Cardiac muscle cell (in vitro differentiated cells and primary cell): ENCODE measurements at regions not wholly inside any gene's neighbourhood (a gene's known extent, or its start where the extent isn't known, plus 50 kb on each side); places are given as distances from the start of the nearest gene placed in this dataset.
"Not testable (repeated sequence)": the region's sequence is repeated elsewhere in the genome, so short reads cannot be mapped to it uniquely, and the experiment has no call there.

Experiments used
- DNase-seq, 2 donors: peaks; one replicate each; pipeline versions ENCODE4 v3.0.0 to v3.0.0-alpha.2; 2010 to 2017; ENCODE audit warnings: low read depth in 1 of 2, low spot score in 1 of 2
- H3K27ac ChIP-seq: fragments of 200-600 bp; sonication (generic); 2 replicates; pipeline ENCODE4 v1.5.1; 2016
- H3K27me3 ChIP-seq: fragments of 200-600 bp; sonication (generic); 2 replicates; pipeline ENCODE4 v1.6.0; 2016; ENCODE audit warnings: control low read depth
- H3K36me3 ChIP-seq: fragments of 200-600 bp; sonication (generic); 2 replicates; pipeline ENCODE4 v1.5.1; 2016; ENCODE audit warnings: control low read depth
- H3K4me1 ChIP-seq: fragments of 200-600 bp; sonication (generic); 2 replicates; pipeline ENCODE4 v1.8.1; 2017; ENCODE audit warnings: low read depth, mild to moderate bottlenecking, mixed run types
- H3K4me3 ChIP-seq: fragments of 200-600 bp; sonication (generic); 2 replicates; pipeline ENCODE4 v1.5.1; 2016; ENCODE audit warnings: mild to moderate bottlenecking
- H3K9me3 ChIP-seq: fragments of 200-600 bp; sonication (generic); 2 replicates; pipeline ENCODE4 v1.5.1; 2017; ENCODE audit warnings: low read depth, mild to moderate bottlenecking, control low read depth
- CTCF ChIP-seq: IDR thresholded peaks from 2 replicates; pipeline ENCODE4 v1.5.1; 2012; ENCODE audit warnings: low read depth, mild to moderate bottlenecking, low read length

- Histone ChIP-seq H3K27ac (no peak overlapping the region), H3K27me3 (no peaks in the 10 kb centered on the region), H3K4me1 (no peaks in the 10 kb centered on the region), H3K9me3 (no peaks in the 10 kb centered on the region), H3K4me3 (no peak overlapping the region), H3K36me3 (no peaks in the 10 kb centered on the region)
- DNase-seq: no peak
- no peak for TF ChIP-seq CTCF
Measured at GRCh38 chr15:70576696-70577095, 186.7 kb downstream of the UACA start.

- no peak for TF ChIP-seq CTCF
- Histone ChIP-seq H3K27me3 (no peaks in the 10 kb centered on the region), H3K4me1 (no peaks in the 10 kb centered on the region), H3K36me3 (no peaks in the 10 kb centered on the region), H3K27ac (no peak overlapping the region), H3K9me3 (no peaks in the 10 kb centered on the region), H3K4me3 (no peak overlapping the region)
- no peak for DNase-seq
Measured at GRCh38 chr15:70576276-70576675, 187.1 kb downstream of the UACA start.

- no peaks in the 10 kb centered on the region for H3K36me3 ChIP-seq
Measured at GRCh38 chr15:70575231-70576226, 187.8 kb downstream of the UACA start.

GRCh38 chr15:70574325-70574724, 189.0 kb downstream of the UACA start:
- H3K4me1 ChIP-seq, H3K4me3 ChIP-seq, H3K9me3 ChIP-seq, H3K27ac ChIP-seq, DNase-seq, H3K27me3 ChIP-seq, H3K36me3 ChIP-seq: not testable (repeated sequence)

More at GRCh38 chr15:70575231-70576226, 187.8 kb downstream of the UACA start:
- TF ChIP-seq CTCF: no peak
- Histone ChIP-seq H3K27me3 (no peaks in the 10 kb centered on the region), H3K9me3 (no peaks in the 10 kb centered on the region), H3K27ac (no peak overlapping the region), H3K4me1 (no peaks in the 10 kb centered on the region), H3K4me3 (no peak overlapping the region)
- DNase-seq: no peak

GRCh38 chr15:70573121-70573850, 190.1 kb downstream of the UACA start:
- no peak for TF ChIP-seq CTCF
- Histone ChIP-seq H3K27ac (no peak overlapping the region), H3K4me1 (peaks cover 10% of the 10 kb centered on the region), H3K27me3 (no peaks in the 10 kb centered on the region), H3K36me3 (no peaks in the 10 kb centered on the region), H3K9me3 (no peaks in the 10 kb centered on the region), H3K4me3 (no peak overlapping the region)
- no peak for DNase-seq
